Heart left ventricle (tissue), 13 donors: ENCODE measurements at regions not wholly inside any gene's neighbourhood (a gene's known extent, or its start where the extent isn't known, plus 50 kb on each side); places are given as distances from the start of the nearest gene placed in this dataset.

ENCODE experiments used
- CTCF ChIP-seq, 12 donors: fragments of 200-600 bp; sonication (generic) in 4 of 12; IDR thresholded peaks; one replicate each; pipeline versions ENCODE4 v1.5.0 to v1.8.0; 2018 to 2022; ENCODE audit warnings: antibody characterized with exemption in 12 of 12, mild to moderate bottlenecking in 5 of 12
- POLR2A ChIP-seq, 2 donors: fragments of 450-650 bp; IDR thresholded peaks; one replicate each; pipeline ENCODE4 v1.6.1; 2017; ENCODE audit warnings: antibody characterized with exemption in 2 of 2, mild to moderate bottlenecking in 2 of 2, moderate library complexity in 2 of 2
- donor health status: ischemic (EF 13 %, LVEDD 7.1; RV severe dilation, severe dysfunction).
- donor health status: DM: no; HTN: yes; CAD: no.
- donor health status: DM: no; HTN: no; CAD: no.
- donor health status: ischemic (EF 25% LVEDD 6.9; RV normal size, moderate dysfunction).
- donor health status: ischemic (EF 25% LVEDD 5.7; RV mildly dilated, moderate dysfunction).
- donor health status: ischemic (EF 35%, LVEDD 5.7; RV mildly dilated, moderate dysfunction).
- donor health status: nonischemic (EF 11% LVEDD 7.7; RV severe dilation, severe dysfunction).
- donor health status: DM: yes; HTN: yes; CAD: no.
- donor health status: PGD.
- donor health status: ischemic (EF 29% LVEDD 5.4; RV normal size, mild dysfunction).
- donor health status: nonischemic (EF 23%, LVEDD 6.1; RV moderate dilation, normal function).

- no peak for TF ChIP-seq CTCF (IDR thresholded peaks at IDR 0.05)
- TF ChIP-seq POLR2A (IDR thresholded peaks at IDR 0.05), result no peak
Measured at GRCh38 chr10:21309427-21309826, 216.1 kb downstream of the SKIDA1 start.
